SK-N-MC (cell line): ENCODE measurements at regions not wholly inside any gene's neighbourhood (a gene's known extent, or its start where the extent isn't known, plus 50 kb on each side); places are given as distances from the start of the nearest gene placed in this dataset.

Source experiments
- EZH2 ChIP-seq: fragments of 200-600 bp; sonication (generic); IDR thresholded peaks from one replicate; pipeline ENCODE4 v1.6.1; 2017; ENCODE audit warnings: antibody characterized with exemption
- POLR2AphosphoS5 ChIP-seq: IDR thresholded peaks from 2 replicates; pipeline ENCODE4 v1.6.1; 2012; ENCODE audit warnings: mild to moderate bottlenecking, low read depth, low read length, borderline replicate concordance

GRCh38 chr21:18521204-18521603 is 117.6 kb upstream of the TMPRSS15 start:
- TF ChIP-seq EZH2 (no peak), POLR2AphosphoS5 (no peak)
